ENCODE measurements at regions not wholly inside any gene's neighbourhood (a gene's known extent, or its start where the extent isn't known, plus 50 kb on each side); places are given as distances from the start of the nearest gene placed in this dataset.

- TF ChIP-seq TAF1 (IDR thresholded peaks at IDR 0.05; ENCODE audit: borderline replicate concordance, low read depth, low read length), result no peak
- TF ChIP-seq, protein P1, sequence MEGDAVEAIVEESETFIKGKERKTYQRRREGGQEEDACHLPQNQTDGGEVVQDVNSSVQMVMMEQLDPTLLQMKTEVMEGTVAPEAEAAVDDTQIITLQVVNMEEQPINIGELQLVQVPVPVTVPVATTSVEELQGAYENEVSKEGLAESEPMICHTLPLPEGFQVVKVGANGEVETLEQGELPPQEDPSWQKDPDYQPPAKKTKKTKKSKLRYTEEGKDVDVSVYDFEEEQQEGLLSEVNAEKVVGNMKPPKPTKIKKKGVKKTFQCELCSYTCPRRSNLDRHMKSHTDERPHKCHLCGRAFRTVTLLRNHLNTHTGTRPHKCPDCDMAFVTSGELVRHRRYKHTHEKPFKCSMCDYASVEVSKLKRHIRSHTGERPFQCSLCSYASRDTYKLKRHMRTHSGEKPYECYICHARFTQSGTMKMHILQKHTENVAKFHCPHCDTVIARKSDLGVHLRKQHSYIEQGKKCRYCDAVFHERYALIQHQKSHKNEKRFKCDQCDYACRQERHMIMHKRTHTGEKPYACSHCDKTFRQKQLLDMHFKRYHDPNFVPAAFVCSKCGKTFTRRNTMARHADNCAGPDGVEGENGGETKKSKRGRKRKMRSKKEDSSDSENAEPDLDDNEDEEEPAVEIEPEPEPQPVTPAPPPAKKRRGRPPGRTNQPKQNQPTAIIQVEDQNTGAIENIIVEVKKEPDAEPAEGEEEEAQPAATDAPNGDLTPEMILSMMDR (IDR thresholded peaks at IDR 0.05), result no peak
- TF ChIP-seq, protein P2, sequence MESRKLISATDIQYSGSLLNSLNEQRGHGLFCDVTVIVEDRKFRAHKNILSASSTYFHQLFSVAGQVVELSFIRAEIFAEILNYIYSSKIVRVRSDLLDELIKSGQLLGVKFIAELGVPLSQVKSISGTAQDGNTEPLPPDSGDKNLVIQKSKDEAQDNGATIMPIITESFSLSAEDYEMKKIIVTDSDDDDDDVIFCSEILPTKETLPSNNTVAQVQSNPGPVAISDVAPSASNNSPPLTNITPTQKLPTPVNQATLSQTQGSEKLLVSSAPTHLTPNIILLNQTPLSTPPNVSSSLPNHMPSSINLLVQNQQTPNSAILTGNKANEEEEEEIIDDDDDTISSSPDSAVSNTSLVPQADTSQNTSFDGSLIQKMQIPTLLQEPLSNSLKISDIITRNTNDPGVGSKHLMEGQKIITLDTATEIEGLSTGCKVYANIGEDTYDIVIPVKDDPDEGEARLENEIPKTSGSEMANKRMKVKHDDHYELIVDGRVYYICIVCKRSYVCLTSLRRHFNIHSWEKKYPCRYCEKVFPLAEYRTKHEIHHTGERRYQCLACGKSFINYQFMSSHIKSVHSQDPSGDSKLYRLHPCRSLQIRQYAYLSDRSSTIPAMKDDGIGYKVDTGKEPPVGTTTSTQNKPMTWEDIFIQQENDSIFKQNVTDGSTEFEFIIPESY (IDR thresholded peaks at IDR 0.05; ENCODE audit: borderline replicate concordance, low read depth), result no peak
- no peak for TF ChIP-seq EP300 (IDR thresholded peaks at IDR 0.05; ENCODE audit: borderline replicate concordance in 1 of 2, low read depth in 1 of 2, low read length in 1 of 2)
- no peak for TF ChIP-seq POLR2AphosphoS5 (IDR thresholded peaks at IDR 0.05; ENCODE audit: low read depth, low read length)
These were observed 543.0 kb downstream of the PLCL1 start for GRCh38 chr2:198347349-198347748.
